Loucy (cell line): ENCODE measurements at regions not wholly inside any gene's neighbourhood (a gene's known extent, or its start where the extent isn't known, plus 50 kb on each side); places are given as distances from the start of the nearest gene placed in this dataset.

Source experiments
- H2AFZ ChIP-seq: fragments of 200-600 bp; sonication (generic); 2 replicates; pipeline ENCODE4 v1.6.0; 2016; ENCODE audit warnings: antibody characterized with exemption, mild to moderate bottlenecking, low read length, moderate library complexity
- H3F3A ChIP-seq: fragments of 200-600 bp; 2 replicates; pipeline ENCODE4 v1.6.0; 2016; ENCODE audit warnings: antibody characterized with exemption, low read depth, mild to moderate bottlenecking
- H3K27me3 ChIP-seq: fragments of 200-600 bp; sonication (generic); 2 replicates; pipeline ENCODE4 v1.6.1; 2014; ENCODE audit warnings: low read length, mild to moderate bottlenecking; ENCODE audit not compliant: insufficient read depth, poor library complexity, severe bottlenecking
- H3K36me3 ChIP-seq: fragments of 200-600 bp; sonication (generic); 2 replicates; pipeline ENCODE4 v1.6.1; 2016; ENCODE audit warnings: low read length; ENCODE audit not compliant: insufficient read depth
- H3K4me1 ChIP-seq: fragments of 200-600 bp; sonication (generic); 2 replicates; pipeline ENCODE4 v1.5.1; 2014; ENCODE audit warnings: low read length, mild to moderate bottlenecking; ENCODE audit not compliant: insufficient read depth, poor library complexity, severe bottlenecking
- H3K4me2 ChIP-seq: fragments of 200-600 bp; sonication (generic); 2 replicates; pipeline ENCODE4 v1.6.0; 2014; ENCODE audit warnings: antibody characterized with exemption, low read length, low read depth, mild to moderate bottlenecking; ENCODE audit not compliant: poor library complexity, severe bottlenecking
- H3K4me3 ChIP-seq: fragments of 200-600 bp; sonication (generic); 2 replicates; pipeline ENCODE4 v1.5.1; 2014; ENCODE audit warnings: low read length, mild to moderate bottlenecking, mixed read lengths; ENCODE audit not compliant: poor library complexity, severe bottlenecking
- H3K79me2 ChIP-seq: fragments of 200-600 bp; sonication (generic); 2 replicates; pipeline ENCODE4 v1.6.1; 2014; ENCODE audit warnings: low read length; ENCODE audit not compliant: insufficient read depth
- H3K9ac ChIP-seq: fragments of 200-600 bp; sonication (generic); 2 replicates; pipeline ENCODE4 v1.6.0; 2014; ENCODE audit warnings: mild to moderate bottlenecking, low read depth, low read length, moderate library complexity; ENCODE audit not compliant: poor library complexity, severe bottlenecking
- H3K9me2 ChIP-seq: fragments of 200-600 bp; sonication (generic); replicated peaks from 2 replicates; pipeline ENCODE4 v1.6.1; 2016; ENCODE audit warnings: low read depth, low read length, mixed read lengths
- H3K9me3 ChIP-seq: fragments of 200-600 bp; sonication (generic); 2 replicates; pipeline ENCODE4 v1.6.1; 2014; ENCODE audit warnings: mild to moderate bottlenecking, antibody characterized with exemption, low read length, low read depth; ENCODE audit not compliant: insufficient read depth
- H4K20me1 ChIP-seq: fragments of 200-600 bp; sonication (generic); 2 replicates; pipeline ENCODE4 v1.6.0; 2014; ENCODE audit warnings: antibody characterized with exemption, low read length, mild to moderate bottlenecking; ENCODE audit not compliant: insufficient read depth, poor library complexity, severe bottlenecking
- EZH2phosphoT487 ChIP-seq: fragments of 200-600 bp; IDR thresholded peaks from 2 replicates; pipeline ENCODE4 v1.6.1; 2018; ENCODE audit warnings: antibody characterized with exemption, mild to moderate bottlenecking, moderate library complexity, borderline replicate concordance
- TF ChIP-seq, protein P1 (sequence below): fragments of 200-600 bp; sonication (generic); conservative IDR thresholded peaks from 2 replicates; pipeline ENCODE4 v1.5.1; 2014; ENCODE audit warnings: mild to moderate bottlenecking, antibody characterized with exemption, low read length

DNA sequence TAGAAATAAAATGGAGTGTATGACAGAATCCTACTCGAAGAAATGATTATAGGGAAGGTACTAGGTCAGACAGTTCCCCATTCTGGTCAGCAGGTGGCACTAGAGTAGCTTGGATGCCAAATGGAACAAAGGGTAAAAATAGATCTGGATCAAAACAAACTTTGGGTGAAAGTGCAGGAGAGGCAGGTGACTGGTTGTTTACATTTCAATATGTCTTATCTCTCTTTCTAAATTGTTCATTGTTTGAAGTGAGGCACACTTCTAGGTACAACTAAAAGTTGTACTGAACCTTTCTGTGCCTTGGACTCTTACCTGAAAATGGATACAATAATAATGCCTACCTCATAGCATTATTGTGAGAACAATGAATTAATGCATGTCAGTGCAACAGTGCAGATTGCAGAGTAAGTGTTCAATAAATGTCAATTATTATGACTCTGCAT is 62.0 kb upstream of the OSBPL8 start:
- Histone ChIP-seq H3K36me3 (no peaks in the 10 kb centered on the region), H3K9me3 (no peaks in the 10 kb centered on the region), H3K4me3 (no peak overlapping the region), H2AFZ (no peak overlapping the region), H3K9me2 (no peaks in the 10 kb centered on the region), H3K27me3 (no peaks in the 10 kb centered on the region), H3K4me2 (no peak overlapping the region), H4K20me1 (no peaks in the 10 kb centered on the region), H3K9ac (no peak overlapping the region), H3K4me1 (no peaks in the 10 kb centered on the region), H3F3A (no peaks in the 10 kb centered on the region), H3K79me2 (no peaks in the 10 kb centered on the region)
- no peak for TF ChIP-seq EZH2phosphoT487
- TF ChIP-seq, protein P1, sequence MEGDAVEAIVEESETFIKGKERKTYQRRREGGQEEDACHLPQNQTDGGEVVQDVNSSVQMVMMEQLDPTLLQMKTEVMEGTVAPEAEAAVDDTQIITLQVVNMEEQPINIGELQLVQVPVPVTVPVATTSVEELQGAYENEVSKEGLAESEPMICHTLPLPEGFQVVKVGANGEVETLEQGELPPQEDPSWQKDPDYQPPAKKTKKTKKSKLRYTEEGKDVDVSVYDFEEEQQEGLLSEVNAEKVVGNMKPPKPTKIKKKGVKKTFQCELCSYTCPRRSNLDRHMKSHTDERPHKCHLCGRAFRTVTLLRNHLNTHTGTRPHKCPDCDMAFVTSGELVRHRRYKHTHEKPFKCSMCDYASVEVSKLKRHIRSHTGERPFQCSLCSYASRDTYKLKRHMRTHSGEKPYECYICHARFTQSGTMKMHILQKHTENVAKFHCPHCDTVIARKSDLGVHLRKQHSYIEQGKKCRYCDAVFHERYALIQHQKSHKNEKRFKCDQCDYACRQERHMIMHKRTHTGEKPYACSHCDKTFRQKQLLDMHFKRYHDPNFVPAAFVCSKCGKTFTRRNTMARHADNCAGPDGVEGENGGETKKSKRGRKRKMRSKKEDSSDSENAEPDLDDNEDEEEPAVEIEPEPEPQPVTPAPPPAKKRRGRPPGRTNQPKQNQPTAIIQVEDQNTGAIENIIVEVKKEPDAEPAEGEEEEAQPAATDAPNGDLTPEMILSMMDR, result peak; percentile 99

DNA sequence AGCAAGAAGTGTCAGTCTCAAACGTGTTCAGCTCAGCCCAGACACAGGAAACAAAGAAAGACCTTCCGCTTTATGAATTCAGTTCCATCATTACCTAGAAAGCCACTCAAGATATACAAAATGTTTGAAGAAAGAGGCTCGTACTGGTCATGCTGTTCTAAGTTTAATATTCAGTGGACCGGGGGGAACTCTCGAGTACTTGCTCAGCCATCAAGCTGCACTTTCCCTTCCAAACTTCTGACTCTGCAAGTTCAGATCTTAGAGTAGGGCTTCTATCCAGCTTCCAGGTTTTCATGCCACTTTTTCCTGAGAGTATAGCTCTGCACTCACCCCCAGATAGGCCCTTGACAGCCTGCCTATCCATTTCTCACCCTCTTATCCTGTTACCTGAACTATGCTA is 62.8 kb upstream of the OSBPL8 start:
- Histone ChIP-seq H3K36me3 (no peaks in the 10 kb centered on the region), H4K20me1 (no peaks in the 10 kb centered on the region), H3K79me2 (no peaks in the 10 kb centered on the region), H3K9me2 (no peaks in the 10 kb centered on the region), H3K9me3 (no peaks in the 10 kb centered on the region), H2AFZ (no peak overlapping the region), H3K9ac (no peak overlapping the region), H3K4me1 (no peaks in the 10 kb centered on the region), H3K27me3 (no peaks in the 10 kb centered on the region), H3K4me2 (no peak overlapping the region), H3K4me3 (no peak overlapping the region), H3F3A (no peaks in the 10 kb centered on the region)
- TF ChIP-seq, protein P1, result no peak
- TF ChIP-seq EZH2phosphoT487, result no peak

DNA sequence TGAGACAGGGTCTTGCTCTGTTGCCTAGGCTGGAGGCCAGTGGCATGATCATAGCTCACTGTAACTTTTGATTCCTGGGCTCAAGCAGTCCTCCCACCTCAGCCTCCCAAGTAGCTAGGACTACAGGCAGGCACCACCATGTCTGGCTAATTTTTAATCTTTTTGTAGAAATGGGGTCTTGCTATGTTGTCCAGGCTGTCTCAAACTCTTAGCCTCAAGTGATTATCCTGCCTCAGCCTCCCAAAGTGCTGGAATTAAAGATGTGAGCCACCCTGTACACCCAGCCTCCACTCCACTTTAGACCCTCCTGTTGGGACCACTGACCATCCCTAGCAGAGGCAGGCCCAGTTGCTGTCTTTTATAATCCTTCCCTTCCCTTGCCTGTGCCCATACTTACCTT is 63.3 kb upstream of the OSBPL8 start:
- Histone ChIP-seq H3K79me2 (no peaks in the 10 kb centered on the region), H3F3A (no peaks in the 10 kb centered on the region), H3K9ac (no peak overlapping the region), H3K4me3 (no peak overlapping the region), H3K4me1 (no peaks in the 10 kb centered on the region), H3K9me3 (no peaks in the 10 kb centered on the region), H3K4me2 (no peak overlapping the region), H2AFZ (no peak overlapping the region), H3K36me3 (no peaks in the 10 kb centered on the region), H3K27me3 (no peaks in the 10 kb centered on the region), H3K9me2 (no peaks in the 10 kb centered on the region), H4K20me1 (no peaks in the 10 kb centered on the region)
- no peak for TF ChIP-seq EZH2phosphoT487
- TF ChIP-seq, protein P1, result no peak
